H1 (cell line): ENCODE measurements at regions not wholly inside any gene's neighbourhood (a gene's known extent, or its start where the extent isn't known, plus 50 kb on each side); places are given as distances from the start of the nearest gene placed in this dataset.

Experiments used
- BRCA1 ChIP-seq: IDR thresholded peaks from 2 replicates; pipeline ENCODE4 v1.6.1; 2012; ENCODE audit warnings: low read depth, low read length, improper control_type of control experiment
- CEBPB ChIP-seq: IDR thresholded peaks from 2 replicates; pipeline ENCODE4 v1.6.1; 2012; ENCODE audit warnings: low read depth, low read length
- CHD1 ChIP-seq: IDR thresholded peaks from 2 replicates; pipeline ENCODE4 v1.6.1; 2012; ENCODE audit warnings: low read depth, low read length, improper control_type of control experiment
- CHD7 ChIP-seq: fragments of 300-600 bp; sonication (generic); IDR thresholded peaks from 2 replicates; pipeline ENCODE4 v1.7.1; 2012; ENCODE audit warnings: low read length, moderate library complexity, mild to moderate bottlenecking, inconsistent platforms; ENCODE audit not compliant: insufficient replicate concordance
- CREB1 ChIP-seq: IDR thresholded peaks from 2 replicates; pipeline ENCODE4 v1.6.1; 2012; ENCODE audit warnings: inconsistent platforms
- JUND ChIP-seq: IDR thresholded peaks from 2 replicates; pipeline ENCODE4 v1.6.1; 2011; ENCODE audit warnings: mild to moderate bottlenecking, improper control_type of control experiment, low read length
- SP4 ChIP-seq: IDR thresholded peaks from 2 replicates; pipeline ENCODE4 v1.6.1; 2012; ENCODE audit warnings: low read length, inconsistent platforms
- SUZ12 ChIP-seq: fragments of 200-600 bp; sonication (generic); IDR thresholded peaks from 2 replicates; pipeline ENCODE4 v1.6.1; 2012; ENCODE audit warnings: mild to moderate bottlenecking, inconsistent platforms, low read length, moderate library complexity, mixed read lengths
- TF ChIP-seq, protein P1 (sequence below): IDR thresholded peaks from 2 replicates; pipeline ENCODE4 v1.6.1; 2011; ENCODE audit warnings: low read length, improper control_type of control experiment

DNA sequence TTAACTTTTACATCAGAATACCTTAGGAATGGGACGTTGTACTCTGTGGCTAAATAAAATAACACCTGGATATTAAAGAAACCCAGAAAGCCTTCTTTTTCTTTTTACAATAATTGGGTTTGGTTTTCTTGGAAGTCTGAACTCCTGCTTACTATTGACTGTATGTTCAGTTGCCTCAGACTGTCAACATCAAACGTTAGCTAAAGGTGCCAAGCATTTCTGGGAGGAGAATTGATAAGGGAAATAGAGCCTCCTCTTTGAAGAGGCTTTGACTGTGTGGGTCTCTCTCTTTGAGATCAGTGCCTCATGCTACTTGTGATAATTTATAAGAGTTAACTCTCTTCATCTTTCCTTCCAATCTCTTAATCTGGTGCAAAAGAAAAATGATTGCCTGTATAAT is 224.7 kb upstream of the BMPER start (continued):
- no peak for TF ChIP-seq CHD7
- no peak for TF ChIP-seq CHD1
- no peak for TF ChIP-seq CEBPB
- TF ChIP-seq BRCA1: no peak
- TF ChIP-seq, protein P1, sequence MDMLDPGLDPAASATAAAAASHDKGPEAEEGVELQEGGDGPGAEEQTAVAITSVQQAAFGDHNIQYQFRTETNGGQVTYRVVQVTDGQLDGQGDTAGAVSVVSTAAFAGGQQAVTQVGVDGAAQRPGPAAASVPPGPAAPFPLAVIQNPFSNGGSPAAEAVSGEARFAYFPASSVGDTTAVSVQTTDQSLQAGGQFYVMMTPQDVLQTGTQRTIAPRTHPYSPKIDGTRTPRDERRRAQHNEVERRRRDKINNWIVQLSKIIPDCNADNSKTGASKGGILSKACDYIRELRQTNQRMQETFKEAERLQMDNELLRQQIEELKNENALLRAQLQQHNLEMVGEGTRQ: no peak
- no peak for TF ChIP-seq JUND
- TF ChIP-seq SP4: no peak
- no peak for TF ChIP-seq CREB1
- no peak for TF ChIP-seq SUZ12
